Chondrocyte (in vitro differentiated cells): ENCODE measurements at regions not wholly inside any gene's neighbourhood (a gene's known extent, or its start where the extent isn't known, plus 50 kb on each side); places are given as distances from the start of the nearest gene placed in this dataset.

Experiments
- DNase-seq: peaks from one replicate; pipeline ENCODE4 v3.0.0; 2021; ENCODE audit warnings: mixed read lengths, low spot score
- H3K27ac Mint-ChIP-seq: one replicate; pipeline ENCODE4 v1.8.0; 2021; ENCODE audit warnings: mild to moderate bottlenecking, moderate library complexity, mixed read lengths; ENCODE audit not compliant: unreplicated experiment
- H3K27me3 Mint-ChIP-seq: 2 replicates; pipeline ENCODE4 v1.8.0; 2021; ENCODE audit warnings: low read depth, mixed read lengths
- H3K36me3 Mint-ChIP-seq: 2 replicates; pipeline ENCODE4 v1.8.0; 2021; ENCODE audit warnings: low read depth, mixed read lengths
- H3K4me1 Mint-ChIP-seq: 2 replicates; pipeline ENCODE4 v1.8.0; 2021; ENCODE audit warnings: low read depth, mild to moderate bottlenecking, mixed read lengths
- H3K4me3 Mint-ChIP-seq: one replicate; pipeline ENCODE4 v1.8.0; 2021; ENCODE audit warnings: mild to moderate bottlenecking, moderate library complexity, mixed read lengths; ENCODE audit not compliant: unreplicated experiment
- H3K9me3 Mint-ChIP-seq: 2 replicates; pipeline ENCODE4 v1.8.0; 2021; ENCODE audit warnings: low read depth, mixed read lengths
- CTCF ChIP-seq: fragments of 200-600 bp; sonication (generic); IDR thresholded peaks from 2 replicates; pipeline ENCODE4 v1.5.0; 2021; ENCODE audit warnings: antibody characterized with exemption, mild to moderate bottlenecking, moderate library complexity

- H3K4me1 Mint-ChIP-seq, result peaks cover 2% of the 10 kb centered on the region
- TF ChIP-seq CTCF, result no peak
- H3K4me3 Mint-ChIP-seq, result no peak overlapping the region
- H3K27me3 Mint-ChIP-seq, result peaks cover 32% of the 10 kb centered on the region
- no peak overlapping the region for H3K27ac Mint-ChIP-seq
- no peaks in the 10 kb centered on the region for H3K9me3 Mint-ChIP-seq
- DNase-seq, result no peak
- H3K36me3 Mint-ChIP-seq, result no peaks in the 10 kb centered on the region
Observed at GRCh38 chr12:127120851-127121250, 1146.1 kb upstream of the TMEM132C start.

- Mint-ChIP-seq H3K9me3 (no peaks in the 10 kb centered on the region), H3K36me3 (no peaks in the 10 kb centered on the region)
Observed at GRCh38 chr12:127121494-127122084, 1145.4 kb upstream of the TMEM132C start.

GRCh38 chr12:127125607-127126259 lies 1141.2 kb upstream of the TMEM132C start:
- no peak overlapping the region for H3K27ac Mint-ChIP-seq
- H3K4me3 Mint-ChIP-seq, result no peak overlapping the region
- no peak for DNase-seq
- no peak for TF ChIP-seq CTCF
- H3K27me3 Mint-ChIP-seq, result peaks cover 11% of the 10 kb centered on the region
- H3K9me3 Mint-ChIP-seq, result no peaks in the 10 kb centered on the region
- no peaks in the 10 kb centered on the region for H3K36me3 Mint-ChIP-seq
- peaks cover 4% of the 10 kb centered on the region for H3K4me1 Mint-ChIP-seq

More at GRCh38 chr12:127121494-127122084, 1145.4 kb upstream of the TMEM132C start:
- no peak for TF ChIP-seq CTCF
- no peak for DNase-seq
- no peak overlapping the region for H3K27ac Mint-ChIP-seq
- H3K27me3 Mint-ChIP-seq, result peaks cover 25% of the 10 kb centered on the region
- no peak overlapping the region for H3K4me3 Mint-ChIP-seq
- H3K4me1 Mint-ChIP-seq, result peaks cover 4% of the 10 kb centered on the region

GRCh38 chr12:127126260-127126628 lies 1140.7 kb upstream of the TMEM132C start:
- no peaks in the 10 kb centered on the region for H3K36me3 Mint-ChIP-seq
- no peak overlapping the region for H3K27ac Mint-ChIP-seq
- peaks cover 9% of the 10 kb centered on the region for H3K27me3 Mint-ChIP-seq
- no peak for TF ChIP-seq CTCF
- no peak for DNase-seq
- peaks cover 4% of the 10 kb centered on the region for H3K4me1 Mint-ChIP-seq
- H3K4me3 Mint-ChIP-seq, result no peak overlapping the region
- H3K9me3 Mint-ChIP-seq, result no peaks in the 10 kb centered on the region

GRCh38 chr12:127127897-127128296 lies 1139.1 kb upstream of the TMEM132C start:
- Mint-ChIP-seq H3K27ac (no peak overlapping the region), H3K4me3 (no peak overlapping the region), H3K4me1 (peaks cover 4% of the 10 kb centered on the region), H3K27me3 (peaks cover 13% of the 10 kb centered on the region), H3K9me3 (no peaks in the 10 kb centered on the region), H3K36me3 (no peaks in the 10 kb centered on the region)
- TF ChIP-seq CTCF, result no peak
- no peak for DNase-seq
